ENCODE measurements at regions not wholly inside any gene's neighbourhood (a gene's known extent, or its start where the extent isn't known, plus 50 kb on each side); places are given as distances from the start of the nearest gene placed in this dataset.

DNA sequence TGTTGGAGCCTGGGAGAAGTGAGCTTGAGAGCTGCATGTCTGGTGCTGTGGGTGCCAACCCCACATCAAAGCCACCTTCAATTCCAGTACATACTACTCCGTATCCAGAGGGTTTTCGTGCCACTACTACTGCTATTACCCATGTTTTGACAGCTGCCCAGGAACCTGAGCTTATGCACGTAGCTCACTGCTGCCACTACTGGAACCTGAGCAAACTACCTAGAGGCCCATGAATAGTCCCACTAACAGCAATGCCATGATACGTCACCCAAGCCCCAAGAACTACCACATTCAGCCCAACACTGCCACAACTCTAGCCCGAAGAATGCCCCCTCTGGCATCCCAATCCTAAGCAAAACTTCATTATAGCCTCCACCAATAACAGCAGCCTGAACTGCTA lies 215.2 kb upstream of the BCHE start:
- Histone ChIP-seq H3K9ac (ENCODE audit: low read length) (no peak overlapping the region), H3K4me2 (ENCODE audit: low read length) (no peak overlapping the region), H2AFZ (ENCODE audit: low read depth, low read length) (no peak overlapping the region), H3K9me2 (ENCODE audit: insufficient read depth, low read length) (no peaks in the 10 kb centered on the region), H3K27me3 (ENCODE audit: insufficient read depth, low read depth, low read length) (no peaks in the 10 kb centered on the region), H3K36me3 (ENCODE audit: insufficient read depth, low read length) (no peaks in the 10 kb centered on the region), H3F3A (ENCODE audit: insufficient read depth, low read length, poor library complexity, severe bottlenecking) (no peaks in the 10 kb centered on the region), H3K27ac (ENCODE audit: low read length) (no peak overlapping the region), H3K4me3 (ENCODE audit: low read length) (no peak overlapping the region), H3K9me3 (ENCODE audit: low read length) (no peaks in the 10 kb centered on the region), H3K79me2 (replicated peaks; ENCODE audit: insufficient read depth, low read length) (no peaks in the 10 kb centered on the region), H4K20me1 (ENCODE audit: insufficient read depth) (no peaks in the 10 kb centered on the region)
- TF ChIP-seq RAD21 (conservative IDR thresholded peaks at IDR 0.05) (no peak), POLR2AphosphoS5 (IDR thresholded peaks at IDR 0.05) (no peak), MXI1 (conservative IDR thresholded peaks at IDR 0.05; ENCODE audit: poor library complexity, severe bottlenecking) (no peak)

- Histone ChIP-seq H3K9ac (ENCODE audit: low read length) (no peak overlapping the region), H3K9me2 (ENCODE audit: insufficient read depth, low read length) (no peaks in the 10 kb centered on the region), H3F3A (ENCODE audit: insufficient read depth, low read length, poor library complexity, severe bottlenecking) (no peaks in the 10 kb centered on the region), H3K4me2 (ENCODE audit: low read length) (no peak overlapping the region), H3K27ac (ENCODE audit: low read length) (no peak overlapping the region), H3K27me3 (ENCODE audit: insufficient read depth, low read depth, low read length) (no peaks in the 10 kb centered on the region), H4K20me1 (ENCODE audit: insufficient read depth) (no peaks in the 10 kb centered on the region), H2AFZ (ENCODE audit: low read depth, low read length) (no peak overlapping the region), H3K36me3 (ENCODE audit: insufficient read depth, low read length) (no peaks in the 10 kb centered on the region), H3K79me2 (replicated peaks; ENCODE audit: insufficient read depth, low read length) (no peaks in the 10 kb centered on the region), H3K4me3 (ENCODE audit: low read length) (no peak overlapping the region), H3K9me3 (ENCODE audit: low read length) (no peaks in the 10 kb centered on the region)
- TF ChIP-seq, protein P1, sequence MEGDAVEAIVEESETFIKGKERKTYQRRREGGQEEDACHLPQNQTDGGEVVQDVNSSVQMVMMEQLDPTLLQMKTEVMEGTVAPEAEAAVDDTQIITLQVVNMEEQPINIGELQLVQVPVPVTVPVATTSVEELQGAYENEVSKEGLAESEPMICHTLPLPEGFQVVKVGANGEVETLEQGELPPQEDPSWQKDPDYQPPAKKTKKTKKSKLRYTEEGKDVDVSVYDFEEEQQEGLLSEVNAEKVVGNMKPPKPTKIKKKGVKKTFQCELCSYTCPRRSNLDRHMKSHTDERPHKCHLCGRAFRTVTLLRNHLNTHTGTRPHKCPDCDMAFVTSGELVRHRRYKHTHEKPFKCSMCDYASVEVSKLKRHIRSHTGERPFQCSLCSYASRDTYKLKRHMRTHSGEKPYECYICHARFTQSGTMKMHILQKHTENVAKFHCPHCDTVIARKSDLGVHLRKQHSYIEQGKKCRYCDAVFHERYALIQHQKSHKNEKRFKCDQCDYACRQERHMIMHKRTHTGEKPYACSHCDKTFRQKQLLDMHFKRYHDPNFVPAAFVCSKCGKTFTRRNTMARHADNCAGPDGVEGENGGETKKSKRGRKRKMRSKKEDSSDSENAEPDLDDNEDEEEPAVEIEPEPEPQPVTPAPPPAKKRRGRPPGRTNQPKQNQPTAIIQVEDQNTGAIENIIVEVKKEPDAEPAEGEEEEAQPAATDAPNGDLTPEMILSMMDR (IDR thresholded peaks at IDR 0.05; ENCODE audit: poor library complexity, severe bottlenecking) = no peak
- TF ChIP-seq EZH2 (IDR thresholded peaks at IDR 0.05; ENCODE audit: borderline replicate concordance, insufficient read depth, low read length, poor library complexity, severe bottlenecking) (no peak), TAF1 (IDR thresholded peaks at IDR 0.05; ENCODE audit: low read depth) (no peak), EP300 (conservative IDR thresholded peaks at IDR 0.05; ENCODE audit: poor library complexity, severe bottlenecking) (no peak), SMC3 (conservative IDR thresholded peaks at IDR 0.05; ENCODE audit: poor library complexity) (no peak)
Measured at GRCh38 chr3:166029507-166029906, 192.3 kb upstream of the BCHE start.

DNA sequence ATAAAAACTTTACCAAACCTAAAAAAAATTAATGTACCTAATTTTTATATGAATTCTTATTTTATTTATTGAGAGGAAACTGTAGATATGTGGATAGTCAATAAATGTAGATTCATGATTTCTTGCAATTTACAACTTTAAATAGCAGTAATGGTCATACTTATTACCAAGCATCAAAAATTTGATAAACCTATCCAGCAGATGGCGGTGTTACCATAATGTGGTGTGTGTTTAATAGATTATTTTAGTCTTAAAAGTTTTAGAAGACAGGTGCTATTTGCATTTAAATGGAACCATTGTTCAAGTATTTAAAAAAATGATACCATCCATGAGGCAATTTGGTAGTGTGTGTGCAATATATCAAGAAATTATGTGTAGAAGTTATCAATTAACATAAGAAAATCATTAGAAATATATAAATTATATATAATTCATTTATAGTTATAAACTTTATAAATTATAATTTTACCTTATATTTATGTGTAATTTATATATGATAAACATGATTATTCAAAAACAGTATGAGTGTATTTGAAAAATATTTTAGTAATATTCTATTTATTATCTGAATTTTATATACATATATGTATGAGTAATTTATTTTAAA lies 176.0 kb upstream of the BCHE start:
- H3K9me3 ChIP-seq (ENCODE audit: low read length) = no peaks in the 10 kb centered on the region
- H3K27me3 ChIP-seq (ENCODE audit: insufficient read depth, low read depth, low read length) = no peaks in the 10 kb centered on the region
- TF ChIP-seq RAD21 (conservative IDR thresholded peaks at IDR 0.05) (peak; percentile 79), EP300 (conservative IDR thresholded peaks at IDR 0.05; ENCODE audit: poor library complexity, severe bottlenecking) (no peak), SMC3 (conservative IDR thresholded peaks at IDR 0.05; ENCODE audit: poor library complexity) (peak; percentile 81), MXI1 (conservative IDR thresholded peaks at IDR 0.05; ENCODE audit: poor library complexity, severe bottlenecking) (no peak)
- TF ChIP-seq, protein P1 (IDR thresholded peaks at IDR 0.05; ENCODE audit: poor library complexity, severe bottlenecking) = peak; percentile 71
- TF ChIP-seq, protein P2, sequence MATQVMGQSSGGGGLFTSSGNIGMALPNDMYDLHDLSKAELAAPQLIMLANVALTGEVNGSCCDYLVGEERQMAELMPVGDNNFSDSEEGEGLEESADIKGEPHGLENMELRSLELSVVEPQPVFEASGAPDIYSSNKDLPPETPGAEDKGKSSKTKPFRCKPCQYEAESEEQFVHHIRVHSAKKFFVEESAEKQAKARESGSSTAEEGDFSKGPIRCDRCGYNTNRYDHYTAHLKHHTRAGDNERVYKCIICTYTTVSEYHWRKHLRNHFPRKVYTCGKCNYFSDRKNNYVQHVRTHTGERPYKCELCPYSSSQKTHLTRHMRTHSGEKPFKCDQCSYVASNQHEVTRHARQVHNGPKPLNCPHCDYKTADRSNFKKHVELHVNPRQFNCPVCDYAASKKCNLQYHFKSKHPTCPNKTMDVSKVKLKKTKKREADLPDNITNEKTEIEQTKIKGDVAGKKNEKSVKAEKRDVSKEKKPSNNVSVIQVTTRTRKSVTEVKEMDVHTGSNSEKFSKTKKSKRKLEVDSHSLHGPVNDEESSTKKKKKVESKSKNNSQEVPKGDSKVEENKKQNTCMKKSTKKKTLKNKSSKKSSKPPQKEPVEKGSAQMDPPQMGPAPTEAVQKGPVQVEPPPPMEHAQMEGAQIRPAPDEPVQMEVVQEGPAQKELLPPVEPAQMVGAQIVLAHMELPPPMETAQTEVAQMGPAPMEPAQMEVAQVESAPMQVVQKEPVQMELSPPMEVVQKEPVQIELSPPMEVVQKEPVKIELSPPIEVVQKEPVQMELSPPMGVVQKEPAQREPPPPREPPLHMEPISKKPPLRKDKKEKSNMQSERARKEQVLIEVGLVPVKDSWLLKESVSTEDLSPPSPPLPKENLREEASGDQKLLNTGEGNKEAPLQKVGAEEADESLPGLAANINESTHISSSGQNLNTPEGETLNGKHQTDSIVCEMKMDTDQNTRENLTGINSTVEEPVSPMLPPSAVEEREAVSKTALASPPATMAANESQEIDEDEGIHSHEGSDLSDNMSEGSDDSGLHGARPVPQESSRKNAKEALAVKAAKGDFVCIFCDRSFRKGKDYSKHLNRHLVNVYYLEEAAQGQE (IDR thresholded peaks at IDR 0.05; ENCODE audit: borderline replicate concordance) = no peak
- no peaks in the 10 kb centered on the region for H3K79me2 ChIP-seq (replicated peaks; ENCODE audit: insufficient read depth, low read length)
- H3K4me3 ChIP-seq (ENCODE audit: low read length) = no peak overlapping the region
- H3K9ac ChIP-seq (ENCODE audit: low read length) = no peak overlapping the region
- no peaks in the 10 kb centered on the region for H3F3A ChIP-seq (ENCODE audit: insufficient read depth, low read length, poor library complexity, severe bottlenecking)
- no peaks in the 10 kb centered on the region for H3K9me2 ChIP-seq (ENCODE audit: insufficient read depth, low read length)
- H4K20me1 ChIP-seq (ENCODE audit: insufficient read depth) = no peaks in the 10 kb centered on the region
- no peak overlapping the region for H3K27ac ChIP-seq (ENCODE audit: low read length)
- H2AFZ ChIP-seq (ENCODE audit: low read depth, low read length) = no peak overlapping the region
- no peaks in the 10 kb centered on the region for H3K36me3 ChIP-seq (ENCODE audit: insufficient read depth, low read length)
- H3K4me2 ChIP-seq (ENCODE audit: low read length) = no peak overlapping the region

Measured in neural cell (in vitro differentiated cells).